ENCODE measurements at regions not wholly inside any gene's neighbourhood (a gene's known extent, or its start where the extent isn't known, plus 50 kb on each side); places are given as distances from the start of the nearest gene placed in this dataset.

DNA sequence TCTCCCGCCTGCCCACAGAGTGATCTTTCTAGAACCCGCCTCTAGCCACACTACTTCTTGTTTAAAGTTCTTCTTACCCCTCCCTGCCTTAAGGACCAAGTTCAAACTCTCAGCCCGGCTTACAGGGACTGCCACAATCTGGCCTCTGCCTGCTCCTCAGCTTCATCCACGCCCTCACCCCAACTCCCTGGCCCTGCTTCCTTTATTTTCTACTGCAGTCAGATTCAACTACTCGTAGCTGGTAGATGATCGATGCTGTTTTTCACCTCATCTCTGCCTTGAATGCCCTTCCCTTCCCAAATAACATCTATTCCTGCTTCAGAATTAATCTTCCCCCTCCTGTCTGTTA is 508.5 kb downstream of the RPS24 start:
- H3K27ac ChIP-seq (ENCODE audit: low read length): no peak overlapping the region
- intact Hi-C loops (cut with micrococcal nuclease): no loop called here

DNA sequence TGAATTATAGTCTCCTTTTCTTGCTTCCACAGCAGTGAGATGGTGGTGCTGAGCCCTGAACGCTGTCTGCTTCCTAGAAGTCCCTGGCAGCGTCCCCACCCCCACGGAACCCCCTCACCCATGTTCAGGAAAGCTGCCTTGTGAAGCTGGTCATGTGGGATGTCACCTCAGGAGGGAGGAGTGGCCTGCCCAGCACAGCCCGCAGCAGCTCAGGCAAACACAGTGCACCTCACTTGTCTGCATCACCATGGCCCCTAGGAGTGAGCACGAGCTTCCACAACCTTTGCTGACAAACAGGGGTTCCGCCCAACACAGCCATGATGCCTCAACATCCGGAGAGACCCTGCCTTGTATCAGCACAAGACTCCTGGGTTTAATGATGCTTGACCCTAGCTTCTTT is 508.9 kb downstream of the RPS24 start:
- Histone ChIP-seq H3K79me2 (ENCODE audit: low read length) (no peaks in the 10 kb centered on the region), H4K20me1 (ENCODE audit: low read length) (no peaks in the 10 kb centered on the region), H3K4me2 (ENCODE audit: low read length) (no peak overlapping the region), H3K9me2 (replicated peaks; ENCODE audit: low read length) (no peaks in the 10 kb centered on the region), H3K9me3 (ENCODE audit: low read length) (no peaks in the 10 kb centered on the region), H2AFZ (ENCODE audit: low read length) (no peak overlapping the region), H3K36me3 (ENCODE audit: low read depth, low read length) (no peaks in the 10 kb centered on the region), H3K4me1 (ENCODE audit: insufficient read depth, low read length) (no peaks in the 10 kb centered on the region), H3F3A (ENCODE audit: low read length, unreplicated experiment) (no peaks in the 10 kb centered on the region), H3K4me3 (ENCODE audit: low read length) (no peak overlapping the region), H3K27ac (ENCODE audit: low read length) (no peak overlapping the region), H3K9ac (ENCODE audit: low read length) (no peak overlapping the region), H3K27me3 (ENCODE audit: low read length) (peaks cover 59% of the 10 kb centered on the region)
- ATAC-seq: no peak
- ChIA-PET CTCF (no interaction called here), POLR2A (ENCODE audit: unreplicated experiment) (no interaction called here)
- no peak for DNase-seq
- TF ChIP-seq EZH2 (IDR thresholded peaks at IDR 0.05; ENCODE audit: low read length, unreplicated experiment) (no peak), CTCF (conservative IDR thresholded peaks at IDR 0.05; ENCODE audit: low read depth, low read length) (no peak), EZH2phosphoT487 (IDR thresholded peaks at IDR 0.05; ENCODE audit: borderline replicate concordance, low read length) (no peak)
- intact Hi-C loops (cut with micrococcal nuclease): no loop called here
- no TSS peak for BruUV-seq (replicated peaks)

More for the DNA sequence above, 508.5 kb downstream of the RPS24 start:
- no peaks in the 10 kb centered on the region for H4K20me1 ChIP-seq (ENCODE audit: low read length)
- H3K36me3 ChIP-seq (ENCODE audit: low read depth, low read length): no peaks in the 10 kb centered on the region
- ATAC-seq (no peak), DNase-seq (no peak)
- no peaks in the 10 kb centered on the region for H3K79me2 ChIP-seq (ENCODE audit: low read length)
- BruUV-seq (replicated peaks): no TSS peak
- H3K4me1 ChIP-seq (ENCODE audit: insufficient read depth, low read length): no peaks in the 10 kb centered on the region
- no peak overlapping the region for H3K9ac ChIP-seq (ENCODE audit: low read length)
- no peak overlapping the region for H2AFZ ChIP-seq (ENCODE audit: low read length)
- H3K4me2 ChIP-seq (ENCODE audit: low read length): no peak overlapping the region
- H3F3A ChIP-seq (ENCODE audit: low read length, unreplicated experiment): no peaks in the 10 kb centered on the region
- TF ChIP-seq EZH2phosphoT487 (IDR thresholded peaks at IDR 0.05; ENCODE audit: borderline replicate concordance, low read length): no peak
- TF ChIP-seq CTCF (conservative IDR thresholded peaks at IDR 0.05; ENCODE audit: low read depth, low read length): no peak
- H3K9me3 ChIP-seq (ENCODE audit: low read length): no peaks in the 10 kb centered on the region
- ChIA-PET CTCF (no interaction called here), POLR2A (ENCODE audit: unreplicated experiment) (no interaction called here)
- H3K27me3 ChIP-seq (ENCODE audit: low read length): peaks cover 59% of the 10 kb centered on the region
- H3K9me2 ChIP-seq (replicated peaks; ENCODE audit: low read length): no peaks in the 10 kb centered on the region
- no peak overlapping the region for H3K4me3 ChIP-seq (ENCODE audit: low read length)

- no peak overlapping the region for H3K4me2 ChIP-seq (ENCODE audit: low read length)
Observed at GRCh38 chr10:78543031-78543748, 509.5 kb downstream of the RPS24 start.

More at GRCh38 chr10:78543031-78543748, 509.5 kb downstream of the RPS24 start:
- Histone ChIP-seq H3K79me2 (ENCODE audit: low read length) (no peaks in the 10 kb centered on the region), H3K4me3 (ENCODE audit: low read length) (no peak overlapping the region), H3K27ac (ENCODE audit: low read length) (no peak overlapping the region), H3K4me1 (ENCODE audit: insufficient read depth, low read length) (no peaks in the 10 kb centered on the region), H3K9me3 (ENCODE audit: low read length) (no peaks in the 10 kb centered on the region), H2AFZ (ENCODE audit: low read length) (no peak overlapping the region), H3K9me2 (replicated peaks; ENCODE audit: low read length) (no peaks in the 10 kb centered on the region), H3K27me3 (ENCODE audit: low read length) (peaks cover 61% of the 10 kb centered on the region), H3F3A (ENCODE audit: low read length, unreplicated experiment) (no peaks in the 10 kb centered on the region), H4K20me1 (ENCODE audit: low read length) (no peaks in the 10 kb centered on the region), H3K36me3 (ENCODE audit: low read depth, low read length) (no peaks in the 10 kb centered on the region), H3K9ac (ENCODE audit: low read length) (no peak overlapping the region)
- DNase-seq (no peak), ATAC-seq (no peak)
- CTCF ChIA-PET: no interaction called here
- TF ChIP-seq EZH2 (IDR thresholded peaks at IDR 0.05; ENCODE audit: low read length, unreplicated experiment): no peak
- no peak for TF ChIP-seq EZH2phosphoT487 (IDR thresholded peaks at IDR 0.05; ENCODE audit: borderline replicate concordance, low read length)
- no peak for TF ChIP-seq CTCF (conservative IDR thresholded peaks at IDR 0.05; ENCODE audit: low read depth, low read length)
- BruUV-seq (replicated peaks): no TSS peak
- intact Hi-C loops (cut with micrococcal nuclease): no loop called here
- POLR2A ChIA-PET (ENCODE audit: unreplicated experiment): no interaction called here

Measured in PC-3 (cell line).